ENCODE measurements at regions not wholly inside any gene's neighbourhood (a gene's known extent, or its start where the extent isn't known, plus 50 kb on each side); places are given as distances from the start of the nearest gene placed in this dataset.

GRCh38 chr3:22565393-22565792 lies 637.7 kb upstream of the UBE2E2 start (continued):
- no peak for TF ChIP-seq FOXA1 (IDR thresholded peaks at IDR 0.05)
- TF ChIP-seq FOXA1 (CRISPR knock-in tag; IDR thresholded peaks at IDR 0.05): no peak
- TF ChIP-seq ZKSCAN5 (CRISPR knock-in tag; IDR thresholded peaks at IDR 0.05): no peak

GRCh38 chr3:22568285-22568684 lies 634.8 kb upstream of the UBE2E2 start:
- in situ Hi-C loops (cut with HindIII; ENCODE audit: extremely low pct_ligation_motif_present, low pct_unique_long_range_greater_than_20kb) (loop anchor here (10.0 to 25.0 kb wide), 2 partner anchors 117 to 394 kb away; no protein-coding TSS in a partner anchor), intact Hi-C loops (cut with micrococcal nuclease; ENCODE audit: unreplicated experiment) (loop anchor here (5.0 kb wide), 1 partner anchor 44 kb away; no protein-coding TSS in a partner anchor)
- Histone ChIP-seq H4K20me1 (ENCODE audit: insufficient read depth, low read length) (no peaks in the 10 kb centered on the region), H3K79me2 (ENCODE audit: insufficient read depth, low read length) (no peaks in the 10 kb centered on the region), H3K4me3 (replicated peaks in 1 of 3; ENCODE audit: insufficient read depth in 1 of 3, low read depth in 2 of 3, low read length in 3 of 3) (no peak overlapping the region), H3K9me3 (ENCODE audit: low read length) (no peaks in the 10 kb centered on the region), H2AFZ (ENCODE audit: low read length) (no peak overlapping the region), H3K4me1 (ENCODE audit: insufficient read depth, low read length) (peaks cover 13% of the 10 kb centered on the region), H3K4me2 (ENCODE audit: low read depth, low read length) (no peak overlapping the region), H3K27ac (ENCODE audit: extremely low read length, insufficient read depth, low read length) (no peak overlapping the region), H3K9ac (ENCODE audit: insufficient read depth, low read depth, low read length) (no peak overlapping the region), H3K36me3 (replicated peaks in 1 of 2; ENCODE audit: control insufficient read depth in 1 of 2, insufficient read depth in 2 of 2, low read length in 2 of 2) (no peaks in the 10 kb centered on the region), H3K27me3 (ENCODE audit: control insufficient read depth in 1 of 2, insufficient read depth in 2 of 2, low read length in 2 of 2) (no peaks in the 10 kb centered on the region)
- CTCF ChIA-PET (ENCODE audit: low intra/inter-chr PET ratio, low total read pairs): no interaction called here
- no peak for TF ChIP-seq ZBTB21 (CRISPR knock-in tag; IDR thresholded peaks at IDR 0.05)
- no peak for DNase-seq (ENCODE audit: low spot score)
- no peak for ATAC-seq
- POLR2A ChIA-PET: no interaction called here
- FAIRE-seq: no peak
- WGBS (ENCODE audit: low lambda C conversion rate): 50% methylated on average over 1 of the region's 1 CpG
- BruUV-seq (replicated peaks): no TSS peak

GRCh38 chr3:22569570-22569969 lies 633.6 kb upstream of the UBE2E2 start:
- Histone ChIP-seq H3K36me3 (replicated peaks in 1 of 2; ENCODE audit: control insufficient read depth in 1 of 2, insufficient read depth in 2 of 2, low read length in 2 of 2) (no peaks in the 10 kb centered on the region), H4K20me1 (ENCODE audit: insufficient read depth, low read length) (no peaks in the 10 kb centered on the region), H3K4me1 (ENCODE audit: insufficient read depth, low read length) (peaks cover 13% of the 10 kb centered on the region), H3K27me3 (ENCODE audit: control insufficient read depth in 1 of 2, insufficient read depth in 2 of 2, low read length in 2 of 2) (no peaks in the 10 kb centered on the region), H3K9me3 (ENCODE audit: low read length) (no peaks in the 10 kb centered on the region), H2AFZ (ENCODE audit: low read length) (no peak overlapping the region), H3K27ac (ENCODE audit: extremely low read length, insufficient read depth, low read length) (no peak overlapping the region), H3K79me2 (ENCODE audit: insufficient read depth, low read length) (no peaks in the 10 kb centered on the region), H3K9ac (ENCODE audit: insufficient read depth, low read depth, low read length) (no peak overlapping the region), H3K4me3 (replicated peaks in 1 of 3; ENCODE audit: insufficient read depth in 1 of 3, low read depth in 2 of 3, low read length in 3 of 3) (no peak overlapping the region), H3K4me2 (ENCODE audit: low read depth, low read length) (no peak overlapping the region)
- BruUV-seq (replicated peaks): no TSS peak
- DNase-seq (ENCODE audit: low spot score) (peak; percentile 73), FAIRE-seq (peak; percentile 49), ATAC-seq (peak; percentile 85)
- ChIA-PET POLR2A (no interaction called here), CTCF (ENCODE audit: low intra/inter-chr PET ratio, low total read pairs) (no interaction called here)
- in situ Hi-C loops (cut with HindIII; ENCODE audit: extremely low pct_ligation_motif_present, low pct_unique_long_range_greater_than_20kb): loop anchor here (10.0 to 25.0 kb wide), 2 partner anchors 115 to 393 kb away; no protein-coding TSS in a partner anchor
- intact Hi-C loops (cut with micrococcal nuclease; ENCODE audit: unreplicated experiment): loop anchor here (5.0 kb wide), 1 partner anchor 43 kb away; no protein-coding TSS in a partner anchor
- WGBS (ENCODE audit: low lambda C conversion rate): 0% methylated on average over 2 of the region's 2 CpGs
- TF ChIP-seq NCOA2 (CRISPR knock-in tag; IDR thresholded peaks at IDR 0.05): peak; percentile 71; the same call in 1 of the 2 replicates
- TF ChIP-seq FOXP1 (IDR thresholded peaks at IDR 0.05): no peak
- TF ChIP-seq FOXP1 (CRISPR knock-in tag; IDR thresholded peaks at IDR 0.05): peak; percentile 17; the same call in 1 of the 2 replicates
- TF ChIP-seq ZNF562 (CRISPR knock-in tag; IDR thresholded peaks at IDR 0.05; ENCODE audit: borderline replicate concordance): no peak
- no peak for TF ChIP-seq NFKB2 (CRISPR knock-in tag; IDR thresholded peaks at IDR 0.05; ENCODE audit: borderline replicate concordance)
- peak; percentile 16; the same call in 1 of the 2 replicates for TF ChIP-seq FOXJ3 (CRISPR knock-in tag; IDR thresholded peaks at IDR 0.05; ENCODE audit: borderline replicate concordance)
- TF ChIP-seq KDM3A (CRISPR knock-in tag; IDR thresholded peaks at IDR 0.05; ENCODE audit: low read depth): no peak
- TF ChIP-seq THRA (CRISPR knock-in tag; IDR thresholded peaks at IDR 0.05; ENCODE audit: borderline replicate concordance): peak; percentile 41; the same call in 1 of the 2 replicates
- TF ChIP-seq AKAP8 (CRISPR knock-in tag; IDR thresholded peaks at IDR 0.05): no peak
- TF ChIP-seq TAF15 (IDR thresholded peaks at IDR 0.05; ENCODE audit: low read depth, low read length, poor library complexity, severe bottlenecking): no peak
- no peak for TF ChIP-seq SOX13 (IDR thresholded peaks at IDR 0.05)
- peak in 1 of 2 experiments; percentile 76; a peak in 2 of 4 replicates for TF ChIP-seq SOX13 (CRISPR knock-in tag; conservative IDR thresholded peaks at IDR 0.05 in 1 of 2, IDR thresholded peaks at IDR 0.05 in 1 of 2)
- TF ChIP-seq ZNF605 (CRISPR knock-in tag; IDR thresholded peaks at IDR 0.05): no peak
- TF ChIP-seq ZNF34 (CRISPR knock-in tag; IDR thresholded peaks at IDR 0.05; ENCODE audit: borderline replicate concordance): no peak

Measured in HepG2 (cell line).